ENCODE measurements at regions not wholly inside any gene's neighbourhood (a gene's known extent, or its start where the extent isn't known, plus 50 kb on each side); places are given as distances from the start of the nearest gene placed in this dataset.

GRCh38 chr12:127429551-127430285 lies 837.3 kb upstream of the TMEM132C start:
- intact Hi-C loops (cut with DNase I): no loop called here
- H3K4me1 ChIP-seq: no peaks in the 10 kb centered on the region
- H3K36me3 ChIP-seq: no peaks in the 10 kb centered on the region
- 80% methylated on average over 9 of the region's 9 CpGs for WGBS
- peaks cover 0 to 15% (median 0%) of the 10 kb centered on the region in 4 donors for H3K27me3 ChIP-seq
- no peak for DNase-seq (ENCODE audit: extremely low spot score)
- H3K27ac ChIP-seq (replicated peaks in 1 of 4): no peak overlapping the region
- no peaks in the 10 kb centered on the region for H3K9me3 ChIP-seq
- no peak overlapping the region for H3K4me3 ChIP-seq
- TF ChIP-seq POLR2A (IDR thresholded peaks at IDR 0.05; ENCODE audit: low read depth) (no peak), EP300 (IDR thresholded peaks at IDR 0.05) (no peak), POLR2AphosphoS5 (IDR thresholded peaks at IDR 0.05) (no peak)
- TF ChIP-seq, protein P1, sequence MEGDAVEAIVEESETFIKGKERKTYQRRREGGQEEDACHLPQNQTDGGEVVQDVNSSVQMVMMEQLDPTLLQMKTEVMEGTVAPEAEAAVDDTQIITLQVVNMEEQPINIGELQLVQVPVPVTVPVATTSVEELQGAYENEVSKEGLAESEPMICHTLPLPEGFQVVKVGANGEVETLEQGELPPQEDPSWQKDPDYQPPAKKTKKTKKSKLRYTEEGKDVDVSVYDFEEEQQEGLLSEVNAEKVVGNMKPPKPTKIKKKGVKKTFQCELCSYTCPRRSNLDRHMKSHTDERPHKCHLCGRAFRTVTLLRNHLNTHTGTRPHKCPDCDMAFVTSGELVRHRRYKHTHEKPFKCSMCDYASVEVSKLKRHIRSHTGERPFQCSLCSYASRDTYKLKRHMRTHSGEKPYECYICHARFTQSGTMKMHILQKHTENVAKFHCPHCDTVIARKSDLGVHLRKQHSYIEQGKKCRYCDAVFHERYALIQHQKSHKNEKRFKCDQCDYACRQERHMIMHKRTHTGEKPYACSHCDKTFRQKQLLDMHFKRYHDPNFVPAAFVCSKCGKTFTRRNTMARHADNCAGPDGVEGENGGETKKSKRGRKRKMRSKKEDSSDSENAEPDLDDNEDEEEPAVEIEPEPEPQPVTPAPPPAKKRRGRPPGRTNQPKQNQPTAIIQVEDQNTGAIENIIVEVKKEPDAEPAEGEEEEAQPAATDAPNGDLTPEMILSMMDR (IDR thresholded peaks at IDR 0.05): no peak

- intact Hi-C loops (cut with DNase I): no loop called here
- peaks cover 0 to 15% (median 0%) of the 10 kb centered on the region in 4 donors for H3K27me3 ChIP-seq
- TF ChIP-seq POLR2AphosphoS5 (IDR thresholded peaks at IDR 0.05): no peak
- TF ChIP-seq, protein P1 (IDR thresholded peaks at IDR 0.05): no peak
- no peak for TF ChIP-seq POLR2A (IDR thresholded peaks at IDR 0.05; ENCODE audit: low read depth)
- TF ChIP-seq EP300 (IDR thresholded peaks at IDR 0.05): no peak
- WGBS: 90% methylated on average over 7 of the region's 9 CpGs
- no peaks in the 10 kb centered on the region for H3K36me3 ChIP-seq
- no peak overlapping the region for H3K27ac ChIP-seq (replicated peaks in 1 of 4)
- DNase-seq (ENCODE audit: extremely low spot score): no peak
- no peak overlapping the region for H3K4me3 ChIP-seq
- H3K9me3 ChIP-seq: no peaks in the 10 kb centered on the region
- H3K4me1 ChIP-seq: no peaks in the 10 kb centered on the region
These were observed 836.6 kb upstream of the TMEM132C start for GRCh38 chr12:127430401-127430800.

GRCh38 chr12:127431177-127431576 lies 835.8 kb upstream of the TMEM132C start:
- Histone ChIP-seq H3K27me3 (peaks cover 0 to 15% (median 0%) of the 10 kb centered on the region in 4 donors), H3K9me3 (no peaks in the 10 kb centered on the region), H3K27ac (replicated peaks in 1 of 4) (no peak overlapping the region), H3K4me1 (no peaks in the 10 kb centered on the region), H3K36me3 (no peaks in the 10 kb centered on the region), H3K4me3 (no peak overlapping the region)
- DNase-seq (ENCODE audit: extremely low spot score): no peak
- intact Hi-C loops (cut with DNase I): no loop called here
- TF ChIP-seq POLR2AphosphoS5 (IDR thresholded peaks at IDR 0.05) (no peak), EP300 (IDR thresholded peaks at IDR 0.05) (no peak), POLR2A (IDR thresholded peaks at IDR 0.05; ENCODE audit: low read depth) (no peak)
- TF ChIP-seq, protein P1 (IDR thresholded peaks at IDR 0.05): no peak
- WGBS: 93% methylated on average over 5 of the region's 6 CpGs

DNA sequence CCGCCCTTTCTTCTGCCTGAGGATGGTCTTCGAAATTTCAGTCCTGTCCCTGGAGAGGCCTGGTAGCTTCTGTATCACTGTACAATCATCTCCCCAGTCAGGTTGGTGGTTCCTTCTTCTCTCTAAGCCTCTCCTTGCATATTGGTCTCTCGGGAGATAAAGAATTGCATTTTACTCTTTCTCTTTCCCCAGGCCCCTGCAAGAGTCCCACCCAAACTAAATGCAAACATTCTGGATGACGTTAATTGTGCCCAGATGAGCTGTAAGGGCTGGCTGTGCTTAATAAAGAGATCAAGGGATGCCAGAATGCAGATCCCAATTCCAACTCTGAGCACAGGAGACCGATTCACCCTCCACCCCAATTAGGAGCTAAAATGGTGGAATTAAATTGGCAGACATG lies 835.4 kb upstream of the TMEM132C start:
- no peak for DNase-seq (ENCODE audit: extremely low spot score)
- intact Hi-C loops (cut with DNase I): no loop called here
- no peak overlapping the region for H3K4me3 ChIP-seq
- TF ChIP-seq POLR2A (IDR thresholded peaks at IDR 0.05; ENCODE audit: low read depth): no peak
- TF ChIP-seq POLR2AphosphoS5 (IDR thresholded peaks at IDR 0.05): no peak
- TF ChIP-seq, protein P1 (IDR thresholded peaks at IDR 0.05): no peak
- TF ChIP-seq EP300 (IDR thresholded peaks at IDR 0.05): no peak
- H3K36me3 ChIP-seq: no peaks in the 10 kb centered on the region
- 72% methylated on average over 5 of the region's 5 CpGs for WGBS
- H3K4me1 ChIP-seq: no peaks in the 10 kb centered on the region
- no peaks in the 10 kb centered on the region for H3K9me3 ChIP-seq
- no peak overlapping the region for H3K27ac ChIP-seq (replicated peaks in 1 of 4)
- H3K27me3 ChIP-seq: peaks cover 0 to 12% (median 0%) of the 10 kb centered on the region in 4 donors
